HG03565 (cell line): ENCODE measurements at regions not wholly inside any gene's neighbourhood (a gene's known extent, or its start where the extent isn't known, plus 50 kb on each side); places are given as distances from the start of the nearest gene placed in this dataset.
"Not testable (repeated sequence)": the region's sequence is repeated elsewhere in the genome, so short reads cannot be mapped to it uniquely, and the experiment has no call there.

Experiments used
- ATAC-seq: cut with Tn5 transposase; IDR thresholded peaks from one replicate; pipeline ENCODE4 v1.9.1; 2021; ENCODE audit warnings: mild to moderate bottlenecking, moderate library complexity; ENCODE audit not compliant: unreplicated experiment

DNA sequence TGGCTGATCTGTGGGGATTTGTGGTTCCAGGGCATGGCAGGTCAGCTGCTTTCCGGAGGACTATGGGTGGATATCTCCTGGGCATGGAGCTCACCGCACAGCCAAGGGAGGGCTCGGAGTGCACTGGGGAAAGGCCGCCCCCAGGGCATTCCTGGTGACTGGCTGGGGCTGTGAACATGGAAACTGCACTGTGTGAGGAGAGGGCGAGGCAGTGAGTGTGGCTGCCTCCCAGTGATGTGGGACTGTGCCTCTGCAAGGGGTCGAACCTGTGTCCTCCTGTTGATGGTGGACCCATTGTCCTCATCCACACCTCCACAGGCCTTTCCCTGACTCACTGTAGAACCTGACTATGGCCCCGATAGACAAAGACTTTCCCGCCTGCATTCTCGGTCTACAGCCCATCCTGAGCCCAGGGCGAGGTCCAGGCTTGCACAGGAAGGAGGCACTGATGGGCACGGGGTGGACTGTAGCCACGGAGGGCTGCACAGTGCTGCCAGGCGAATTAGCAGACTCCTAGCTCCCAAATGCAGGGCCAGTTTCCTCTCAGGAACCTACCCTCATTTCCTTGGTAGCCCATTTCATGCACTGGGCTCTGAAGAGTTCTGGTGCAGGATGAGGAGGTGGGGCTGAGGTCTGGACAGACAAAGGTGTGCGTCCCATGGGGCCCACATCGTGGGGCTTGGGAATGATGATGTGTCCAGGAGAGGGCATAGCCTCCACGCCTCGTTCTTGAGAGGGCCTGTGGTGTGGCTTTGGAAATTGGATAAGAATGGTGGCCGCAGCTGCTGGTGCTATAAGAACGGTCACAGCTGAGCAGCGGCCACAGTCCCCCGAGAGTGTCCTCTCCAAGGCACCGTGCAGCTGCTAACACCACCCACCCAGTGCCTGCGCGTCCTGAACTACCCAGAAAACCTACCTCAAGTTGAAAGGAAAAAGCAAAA, 415.1 kb downstream of the TMEM121 start:
- ATAC-seq: no peak

DNA sequence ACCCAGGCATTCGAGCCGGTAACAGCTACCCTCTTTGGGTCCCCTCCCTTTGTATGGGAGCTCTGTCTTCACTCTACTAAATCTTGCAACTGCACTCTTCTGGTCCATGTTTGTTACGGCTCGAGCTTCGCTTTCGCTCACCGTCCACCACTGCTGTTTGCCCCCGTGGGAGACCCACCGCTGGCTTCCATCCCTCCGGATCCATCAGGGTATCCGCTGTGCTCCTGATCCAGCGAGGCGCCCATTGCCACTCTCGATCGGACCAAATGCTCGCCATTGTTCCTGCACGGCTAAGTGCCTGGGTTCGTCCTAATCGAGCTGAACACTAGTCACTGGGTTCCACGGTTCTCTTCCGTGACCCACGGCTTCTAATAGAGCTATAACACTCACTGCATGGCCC, 416.3 kb downstream of the TMEM121 start:
- ATAC-seq: not testable (repeated sequence)

DNA sequence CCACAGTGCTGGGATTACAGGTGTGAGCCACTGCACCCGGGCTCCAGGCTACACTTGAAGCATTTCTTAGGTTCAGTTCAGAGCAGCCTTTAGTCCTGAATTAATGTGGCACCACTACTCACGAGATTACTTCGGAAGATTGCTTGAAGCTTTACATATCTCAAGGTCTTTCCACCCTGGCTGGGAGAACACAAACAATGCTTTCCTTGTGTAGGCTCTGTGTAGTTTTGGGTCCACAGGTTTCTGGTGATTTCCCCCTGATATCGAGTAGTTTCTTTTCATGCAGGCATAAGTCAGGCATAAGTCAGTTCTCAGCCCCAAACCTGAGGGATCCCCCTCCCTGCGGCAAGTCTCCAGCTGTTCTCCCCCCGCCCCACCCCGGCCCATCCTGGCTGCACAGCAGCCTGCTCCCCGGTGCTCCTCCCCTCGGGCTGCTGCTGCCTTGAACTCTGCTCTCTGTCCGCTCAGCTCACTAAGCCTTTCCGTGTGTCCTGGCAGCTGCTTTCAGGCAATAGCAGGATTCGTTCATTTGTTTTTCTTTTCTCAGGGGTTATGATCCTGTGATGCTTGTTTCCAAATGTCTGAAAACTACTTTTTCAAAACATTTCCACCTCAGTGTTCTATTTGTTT, 417.7 kb downstream of the TMEM121 start:
- no peak for ATAC-seq

DNA sequence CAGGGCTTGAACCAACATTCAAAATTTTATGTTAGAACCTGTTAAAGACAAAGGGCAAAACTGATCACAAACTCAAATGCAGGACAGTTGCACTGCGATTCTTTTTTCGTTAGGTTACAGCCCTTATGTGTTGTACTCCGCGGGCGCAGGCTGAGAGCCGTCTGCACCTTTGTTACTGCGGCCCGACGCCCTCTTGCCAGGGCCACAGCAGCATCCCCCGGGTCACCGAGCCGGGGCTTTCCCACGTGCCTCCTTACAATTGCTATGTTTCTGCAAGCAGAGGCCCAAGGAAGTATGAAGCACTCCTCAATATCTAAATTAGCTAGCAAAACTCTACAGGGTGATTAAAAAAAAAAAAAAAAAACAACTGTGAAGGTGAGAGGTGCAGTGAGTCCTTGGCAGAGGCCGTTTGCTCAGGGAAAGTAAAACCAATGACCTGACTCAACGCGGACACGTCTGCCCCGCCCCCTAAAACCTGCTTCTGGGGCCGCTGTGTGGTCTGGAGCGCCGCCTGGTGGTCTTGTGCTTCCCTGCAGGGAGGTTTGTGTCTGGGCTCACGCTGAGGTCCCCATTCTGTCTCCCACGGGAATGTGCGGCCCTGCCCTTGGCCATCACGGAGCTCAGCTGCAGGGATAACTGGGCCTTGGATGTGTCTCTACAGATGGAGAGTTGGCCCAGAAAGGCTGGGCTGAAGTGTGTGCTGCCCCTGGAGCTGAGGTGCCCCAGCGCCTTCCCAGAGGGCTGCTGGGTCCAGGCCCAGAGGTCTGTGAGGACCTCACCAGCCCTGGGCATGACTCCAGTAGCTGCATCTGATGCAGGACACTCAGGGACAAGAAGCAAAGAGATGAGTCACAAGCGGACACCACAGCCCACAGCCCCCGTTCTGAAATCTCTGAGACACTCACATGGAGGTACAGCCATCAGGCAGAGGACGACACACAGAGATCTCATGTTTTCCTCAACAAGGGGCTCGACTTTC, 418.5 kb downstream of the TMEM121 start:
- no peak for ATAC-seq

DNA sequence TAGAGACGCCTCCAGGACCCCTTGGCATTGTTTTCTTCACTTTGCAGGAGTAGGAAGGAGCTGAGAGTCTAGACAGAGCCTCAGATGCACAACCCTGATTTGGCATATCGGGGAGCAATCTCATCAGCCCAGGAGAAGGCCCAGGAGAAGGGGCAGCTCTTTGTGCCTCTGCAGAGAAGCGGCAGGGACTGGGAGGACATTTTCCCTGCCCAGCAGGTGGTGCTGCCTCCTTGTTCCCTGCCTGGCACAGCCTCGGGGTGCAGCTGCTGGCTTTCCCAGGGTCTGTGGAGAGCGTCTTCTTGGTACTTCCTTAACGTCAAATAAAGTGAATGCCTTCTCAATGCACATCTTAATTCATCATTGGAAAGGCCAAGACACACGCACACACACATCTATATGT, 419.5 kb downstream of the TMEM121 start:
- ATAC-seq: no peak

DNA sequence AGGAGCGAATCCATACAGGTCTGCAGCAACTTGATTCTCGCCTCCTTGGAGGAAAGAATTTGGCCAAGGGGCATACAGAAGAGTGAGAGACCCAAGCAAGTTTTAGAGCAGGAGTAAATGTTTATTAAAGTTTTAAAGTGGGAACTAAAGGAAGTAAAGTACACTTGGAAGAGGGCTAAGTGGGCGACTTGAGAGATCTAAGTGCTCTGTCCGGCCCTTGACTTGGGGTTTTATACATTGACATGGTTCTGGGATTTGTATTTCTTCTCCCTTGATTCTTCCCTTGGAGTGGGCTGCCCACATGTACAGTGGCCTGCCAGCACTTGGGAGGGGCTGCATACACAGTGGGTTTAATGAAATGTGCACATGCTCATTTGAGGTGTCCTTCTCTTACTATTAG, 421.2 kb downstream of the TMEM121 start:
- no peak for ATAC-seq

DNA sequence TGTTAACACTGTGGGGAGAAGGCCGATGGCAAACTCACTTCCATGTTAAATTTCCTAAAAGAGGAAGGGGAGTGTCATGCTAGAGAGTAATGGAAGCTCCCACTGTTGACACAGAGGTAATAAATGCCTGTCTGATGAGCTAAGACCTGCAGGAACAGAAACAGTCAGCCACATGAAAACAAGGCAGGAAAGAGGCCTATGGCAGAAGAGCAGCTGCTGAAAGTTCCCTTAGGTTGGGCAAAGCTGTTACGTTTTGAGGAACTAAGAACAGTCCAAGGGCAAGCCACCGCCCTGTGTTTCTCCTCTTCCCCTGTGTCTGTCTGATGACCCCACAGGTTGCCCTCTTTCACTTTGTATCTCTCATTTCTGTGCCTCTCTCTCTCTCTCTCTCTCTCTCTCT, 422.6 kb downstream of the TMEM121 start:
- ATAC-seq: not testable (repeated sequence)

DNA sequence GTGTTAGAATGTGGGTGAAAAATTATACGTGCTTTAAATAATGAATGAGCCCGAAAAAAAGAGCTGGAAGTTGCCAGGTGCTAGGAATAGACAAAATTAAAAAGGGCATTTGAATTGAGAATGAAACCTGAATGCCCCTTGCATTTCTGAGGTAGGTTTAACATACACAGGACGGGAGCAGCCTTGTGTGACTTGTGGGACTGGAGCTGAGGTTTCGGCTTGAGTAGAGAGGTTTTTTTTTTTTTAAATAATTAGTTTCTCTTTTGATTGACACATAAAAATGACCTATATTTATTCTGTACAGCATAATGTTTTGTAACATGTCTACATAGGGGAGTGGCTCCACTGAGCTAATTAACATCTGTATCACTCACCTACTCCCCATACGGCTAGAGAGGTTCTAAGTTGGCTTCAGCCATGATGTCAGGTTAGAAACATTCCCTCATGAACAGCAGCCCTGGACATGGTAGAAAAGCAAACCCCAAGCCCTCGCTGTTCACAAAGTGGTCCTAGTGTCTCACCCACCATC, 424.0 kb downstream of the TMEM121 start:
- not testable (repeated sequence) for ATAC-seq

DNA sequence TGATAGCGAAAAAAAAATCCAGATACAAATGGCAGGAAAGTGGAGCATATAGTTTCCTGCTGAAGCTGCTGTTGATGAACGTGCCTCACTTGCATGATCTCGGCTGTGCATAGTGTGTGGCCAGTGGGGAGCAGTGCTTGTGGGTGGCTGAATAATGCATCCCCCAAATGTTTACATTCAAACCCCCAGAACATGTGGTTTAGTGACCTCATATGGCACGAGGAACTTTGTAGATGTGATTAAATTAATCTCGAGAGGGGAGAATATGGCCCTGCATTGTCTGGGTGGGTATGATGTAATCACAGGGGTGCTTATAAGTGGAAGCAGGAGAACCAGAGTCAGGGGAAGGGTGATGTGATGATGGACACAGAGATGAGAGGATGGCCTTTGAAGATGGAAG, 425.0 kb downstream of the TMEM121 start:
- no peak for ATAC-seq

DNA sequence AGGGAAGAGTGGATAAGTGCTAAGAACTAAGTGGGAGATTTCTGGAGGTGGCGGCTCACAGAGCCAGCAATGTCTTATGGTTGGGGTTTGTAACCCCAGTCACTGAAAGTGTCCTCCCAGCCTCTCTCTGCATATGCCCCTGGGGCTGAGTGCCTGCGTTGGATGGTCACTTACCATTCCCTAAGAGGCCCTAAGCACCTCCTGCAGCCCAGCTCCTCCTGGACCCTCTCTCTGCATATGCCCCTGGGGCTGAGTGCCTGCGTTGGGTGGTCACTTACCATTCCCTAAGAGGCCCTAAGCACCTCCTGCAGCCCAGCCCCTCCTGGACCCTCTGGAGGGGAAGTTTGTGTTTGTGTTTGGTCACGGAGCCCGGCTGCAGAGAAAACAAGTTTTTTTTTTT, 425.8 kb downstream of the TMEM121 start:
- ATAC-seq: no peak

DNA sequence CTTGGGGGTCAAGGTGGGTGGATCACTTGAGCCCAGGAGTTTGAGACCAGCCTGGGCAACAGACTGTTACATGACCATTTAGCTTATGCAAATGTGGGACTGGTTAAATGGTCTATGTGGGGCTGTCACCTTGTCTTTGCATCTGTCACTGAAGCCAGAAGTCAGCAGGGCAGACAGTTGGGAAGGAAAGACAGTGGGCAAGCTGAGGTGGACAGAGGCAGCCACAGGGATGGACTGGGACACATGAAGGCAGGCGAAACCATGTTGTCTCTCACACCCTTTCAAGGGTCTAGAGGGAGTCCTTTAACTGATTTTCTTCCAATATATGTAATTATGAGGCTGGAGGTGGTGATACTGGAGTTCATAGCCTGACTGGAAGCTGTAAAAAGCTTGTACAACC, 426.4 kb downstream of the TMEM121 start:
- no peak for ATAC-seq

DNA sequence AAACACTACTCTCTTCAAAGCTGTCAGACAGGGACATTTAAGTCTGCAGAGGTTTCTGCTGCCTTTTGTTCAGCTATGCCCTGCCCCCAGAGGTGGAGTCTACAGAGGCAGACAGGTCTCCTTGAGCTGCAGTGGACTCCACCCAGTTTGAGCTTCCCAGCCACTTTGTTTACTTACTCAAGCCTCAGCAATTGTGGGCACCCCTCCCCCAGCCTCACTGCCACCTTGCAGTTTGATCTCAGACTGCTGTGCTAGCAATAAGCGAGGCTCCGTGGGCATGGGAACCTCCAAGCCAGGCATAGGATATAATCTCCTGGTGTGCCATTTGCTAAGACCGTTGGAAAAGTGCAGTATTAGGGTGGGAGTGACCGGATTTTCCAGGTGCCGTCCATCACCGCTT, 435.2 kb downstream of the TMEM121 start:
- ATAC-seq: not testable (repeated sequence)

DNA sequence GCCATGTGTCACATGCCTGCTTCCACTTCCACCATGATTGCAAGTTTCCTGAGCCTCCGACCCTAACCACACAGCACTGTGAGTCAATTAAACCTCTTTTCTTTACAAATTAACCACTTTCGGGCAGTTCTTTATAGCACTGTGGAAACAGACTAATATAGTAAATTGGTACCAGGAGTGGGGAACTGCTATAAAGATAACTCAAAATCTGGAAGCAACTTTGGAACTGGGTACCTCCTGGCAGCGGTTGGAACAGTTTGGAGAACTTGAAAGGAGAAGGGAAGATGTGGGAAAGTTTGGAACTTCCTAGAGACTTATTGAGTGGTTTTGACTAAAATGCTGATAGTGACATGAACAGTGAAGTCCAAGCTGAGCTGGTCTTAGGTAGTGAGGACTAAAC, 436.1 kb downstream of the TMEM121 start:
- no peak for ATAC-seq

DNA sequence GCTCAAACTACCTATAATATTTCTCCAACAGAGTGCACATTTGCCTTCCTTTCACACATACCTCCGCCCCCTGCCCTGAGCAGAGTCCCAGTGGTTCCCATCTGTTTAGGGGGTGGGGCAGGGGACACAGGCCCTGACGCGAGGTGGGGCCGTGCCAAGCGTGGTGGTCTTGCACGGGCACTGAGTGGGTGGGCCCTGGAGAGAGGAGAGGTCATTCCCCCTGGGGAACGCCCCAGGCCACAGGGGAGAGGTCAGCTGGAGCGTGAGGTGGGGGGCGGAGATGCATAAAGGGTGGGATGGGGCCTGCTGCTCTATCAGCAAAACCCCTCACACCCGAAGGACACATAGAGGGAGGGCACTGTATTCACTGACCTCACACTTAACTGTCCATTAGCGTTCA, 441.9 kb downstream of the TMEM121 start:
- ATAC-seq: no peak

DNA sequence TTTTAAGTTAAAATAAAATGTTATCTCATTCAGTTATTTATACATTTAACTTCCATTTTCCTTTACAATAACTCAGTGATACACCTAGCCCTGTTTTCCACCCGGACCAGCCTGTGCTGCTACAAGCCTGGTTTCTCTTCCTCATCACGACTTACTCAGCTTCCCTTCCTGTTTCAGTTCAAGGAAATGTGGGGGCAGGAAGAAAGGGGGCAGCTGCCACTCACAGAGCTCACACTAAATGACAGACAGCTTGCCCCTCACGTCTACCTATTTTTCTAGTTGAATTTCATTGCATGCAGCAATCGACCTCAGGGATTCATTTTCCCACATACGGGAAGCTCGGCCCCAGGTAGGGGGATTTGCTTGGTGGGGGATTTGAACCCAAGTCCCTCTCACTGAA, 442.6 kb downstream of the TMEM121 start:
- ATAC-seq: not testable (repeated sequence)

DNA sequence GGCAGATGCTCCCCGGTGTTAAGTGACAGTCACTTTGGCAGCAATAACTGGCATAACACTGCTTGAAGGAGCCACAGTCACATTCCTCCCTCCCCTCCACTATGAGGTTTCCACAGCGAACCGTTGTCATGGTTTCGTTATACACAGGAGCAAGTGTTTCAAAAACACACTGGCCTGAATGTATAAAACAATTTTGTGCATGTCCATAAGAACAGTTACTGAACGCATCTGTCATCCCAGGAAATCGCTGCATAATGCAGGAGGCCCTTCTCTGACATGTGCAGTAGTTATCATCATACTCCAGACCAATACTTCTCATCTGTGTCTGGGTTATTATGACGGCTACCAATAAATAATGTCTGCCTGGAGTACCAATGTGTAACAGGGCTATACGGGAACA, 444.4 kb downstream of the TMEM121 start:
- not testable (repeated sequence) for ATAC-seq

DNA sequence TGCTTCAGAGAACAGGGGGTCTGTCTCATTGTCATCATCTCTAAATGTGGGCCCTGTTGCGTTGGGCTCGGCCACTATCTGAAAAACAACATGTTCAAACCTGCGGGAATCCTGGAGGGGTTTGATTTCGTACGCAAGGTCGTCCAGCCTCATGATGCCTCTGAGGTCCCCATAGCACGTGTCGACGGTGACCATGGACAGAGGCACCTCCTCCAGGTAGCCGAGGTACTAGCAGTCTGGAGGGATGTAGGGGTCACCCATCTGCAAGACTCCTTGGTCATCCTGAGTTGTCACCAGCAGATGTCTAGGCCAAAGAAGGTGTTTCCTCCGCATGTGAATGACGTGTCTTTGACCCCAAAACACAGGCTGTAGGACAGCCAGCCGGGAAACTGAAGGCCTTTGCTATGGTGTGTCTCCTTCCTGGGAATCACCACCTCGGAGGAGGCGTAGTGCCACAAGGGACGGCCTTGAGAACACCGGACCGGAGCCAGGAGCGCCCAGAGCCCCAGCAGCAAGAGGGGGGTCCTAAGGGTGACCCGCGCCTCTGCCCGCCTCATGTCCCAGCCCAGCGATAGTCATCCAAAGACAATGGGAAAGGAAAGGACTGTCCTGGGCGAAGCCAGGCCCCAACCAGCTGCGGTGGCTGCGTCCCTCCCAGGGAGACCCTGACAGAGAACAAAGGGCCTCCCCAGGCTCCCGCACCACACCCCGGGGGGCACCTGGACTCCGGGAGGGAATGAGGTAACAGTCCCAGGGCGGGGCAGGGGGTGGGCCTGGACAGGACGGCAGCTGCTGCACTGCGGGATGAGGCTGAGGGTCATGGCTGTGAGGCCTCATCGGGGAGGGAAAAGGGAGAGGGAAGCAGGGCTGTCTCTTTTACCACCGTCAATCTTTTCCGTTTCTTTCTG, 445.5 kb downstream of the TMEM121 start:
- ATAC-seq: no peak

DNA sequence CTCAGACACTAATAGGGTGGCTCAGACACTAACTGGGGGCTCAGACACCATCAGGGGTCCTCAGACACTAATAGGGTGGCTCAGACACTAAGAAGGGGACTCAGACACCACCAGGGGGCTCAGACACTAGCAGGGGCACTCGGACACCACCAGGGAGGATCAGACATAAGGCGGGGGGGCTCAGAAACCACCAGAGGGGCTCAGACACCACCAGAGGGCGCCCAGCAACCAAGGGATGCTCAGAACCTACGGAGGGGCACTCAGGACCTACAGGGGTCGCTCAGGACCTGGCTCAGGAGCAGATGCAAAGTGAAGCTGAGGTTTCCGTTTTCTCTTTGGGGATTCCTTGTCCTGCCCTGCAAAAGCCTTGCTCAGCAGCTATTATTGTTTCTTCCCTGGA, 448.5 kb downstream of the TMEM121 start:
- ATAC-seq: no peak

DNA sequence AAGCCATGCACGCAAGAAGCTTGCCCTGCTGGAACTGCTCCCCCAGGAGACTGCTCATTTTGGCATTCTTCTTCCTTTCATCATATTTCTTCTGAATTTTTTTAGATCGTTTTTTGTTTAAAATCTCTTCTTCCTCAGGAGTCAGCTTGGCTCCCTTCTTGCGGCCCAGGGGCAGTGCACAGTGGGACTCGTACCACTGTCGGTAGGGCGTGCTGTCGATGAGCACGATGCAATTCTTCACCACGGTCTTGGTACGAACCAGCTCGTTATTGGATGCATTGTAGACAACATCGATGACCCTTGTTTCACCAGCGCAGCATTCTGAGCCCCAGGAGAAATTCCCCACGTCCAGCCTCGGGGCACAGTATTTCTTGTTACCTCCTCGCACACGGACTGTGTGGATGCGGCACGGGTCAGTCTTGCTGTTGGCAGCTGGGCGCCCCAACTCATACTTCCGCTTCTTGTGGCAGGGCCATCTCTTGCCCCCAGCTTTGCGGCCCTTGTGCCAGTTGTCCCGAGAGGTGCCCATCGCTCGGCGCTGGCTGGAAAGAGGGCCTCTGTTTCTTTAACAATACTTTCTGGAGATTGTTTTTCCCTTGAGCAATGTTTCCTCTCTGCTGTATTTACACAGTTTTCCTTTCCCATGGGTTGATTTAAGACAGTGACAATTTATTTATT, 452.4 kb downstream of the TMEM121 start:
- ATAC-seq: no peak
